SK-N-MC (cell line): ENCODE measurements at regions not wholly inside any gene's neighbourhood (a gene's known extent, or its start where the extent isn't known, plus 50 kb on each side); places are given as distances from the start of the nearest gene placed in this dataset.
"Not testable (repeated sequence)": the region's sequence is repeated elsewhere in the genome, so short reads cannot be mapped to it uniquely, and the experiment has no call there.

Experiments used
- DNase-seq: peaks from one replicate; pipeline ENCODE4 v3.0.0-alpha.2; 2011; ENCODE audit warnings: low read depth, low spot score
- H3K27ac ChIP-seq: fragments of 200-600 bp; sonication (generic); 2 replicates; pipeline ENCODE4 v1.5.1; 2016; ENCODE audit warnings: mixed run types
- H3K36me3 ChIP-seq: fragments of 200-600 bp; sonication (generic); 2 replicates; pipeline ENCODE4 v1.6.1; 2017; ENCODE audit warnings: antibody characterized with exemption, low read length, mixed read lengths; ENCODE audit not compliant: insufficient read depth
- H3K4me3 ChIP-seq: fragments of 200-600 bp; sonication (generic); 2 replicates; pipeline ENCODE4 v1.5.1; 2016
- H3K9ac ChIP-seq: fragments of 200-600 bp; sonication (generic); 2 replicates; pipeline ENCODE4 v1.8.0; 2017; ENCODE audit warnings: mixed run types, mixed read lengths; ENCODE audit not compliant: insufficient read length
- H3K9me3 ChIP-seq: fragments of 200-600 bp; sonication (generic); 2 replicates; pipeline ENCODE4 v1.6.1; 2017; ENCODE audit warnings: low read depth, mild to moderate bottlenecking, antibody characterized with exemption, low read length, moderate library complexity, mixed read lengths
- EZH2 ChIP-seq: fragments of 200-600 bp; sonication (generic); IDR thresholded peaks from one replicate; pipeline ENCODE4 v1.6.1; 2017; ENCODE audit warnings: antibody characterized with exemption
- FOXP2 ChIP-seq: optimal IDR thresholded peaks from 2 replicates; pipeline ENCODE3; 2011; ENCODE audit warnings: mild to moderate bottlenecking, moderate library complexity; ENCODE audit not compliant: insufficient read depth; ENCODE audit errors: extremely low read length, control extremely low read depth
- POLR2AphosphoS5 ChIP-seq: IDR thresholded peaks from 2 replicates; pipeline ENCODE4 v1.6.1; 2012; ENCODE audit warnings: mild to moderate bottlenecking, low read depth, low read length, borderline replicate concordance

- H3K9me3 ChIP-seq = no peaks in the 10 kb centered on the region
- H3K36me3 ChIP-seq = no peaks in the 10 kb centered on the region
- no peak overlapping the region for H3K9ac ChIP-seq
- H3K4me3 ChIP-seq = no peak overlapping the region
- no peak overlapping the region for H3K27ac ChIP-seq
- no peak for TF ChIP-seq FOXP2
- no peak for TF ChIP-seq EZH2
- TF ChIP-seq POLR2AphosphoS5 = no peak
- no peak for DNase-seq
These were observed 104.6 kb upstream of the SGCE start for GRCh38 chr7:94760446-94761100.

GRCh38 chr7:94761451-94761850, 105.5 kb upstream of the SGCE start:
- no peak for DNase-seq
- Histone ChIP-seq H3K36me3 (no peaks in the 10 kb centered on the region), H3K9me3 (no peaks in the 10 kb centered on the region), H3K27ac (no peak overlapping the region), H3K4me3 (no peak overlapping the region), H3K9ac (no peak overlapping the region)
- no peak for TF ChIP-seq EZH2
- TF ChIP-seq FOXP2 = no peak
- TF ChIP-seq POLR2AphosphoS5 = no peak

DNA sequence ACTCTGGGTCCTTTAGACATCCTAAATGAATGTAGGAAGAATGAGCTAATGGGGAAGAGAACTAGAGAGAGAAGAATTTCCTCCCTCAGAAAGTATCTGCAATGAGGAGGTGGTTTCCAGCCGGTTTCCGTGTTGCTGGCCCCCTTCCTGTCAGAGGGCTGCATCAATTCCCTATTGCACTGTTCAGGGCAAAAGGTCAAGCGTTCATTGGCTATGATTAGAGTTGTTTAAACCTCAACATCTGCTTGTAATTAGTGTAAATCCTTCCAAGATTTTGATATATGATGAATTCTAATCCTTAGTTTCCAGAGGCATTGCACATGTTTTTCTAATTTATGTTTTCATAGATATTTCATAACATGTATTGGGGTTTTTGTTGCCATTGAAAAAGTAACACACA, 107.3 kb upstream of the SGCE start:
- Histone ChIP-seq H3K27ac (no peak overlapping the region), H3K9me3 (no peaks in the 10 kb centered on the region), H3K36me3 (no peaks in the 10 kb centered on the region), H3K9ac (no peak overlapping the region), H3K4me3 (0 out of 2 replicates have a peak overlapping the region, but pooled peaks have one; percentile 18)
- no peak for TF ChIP-seq EZH2
- peak; percentile 63 for TF ChIP-seq FOXP2
- peak; percentile 62; the same call in 1 of the 2 replicates for TF ChIP-seq POLR2AphosphoS5
- peak; percentile 67 for DNase-seq

DNA sequence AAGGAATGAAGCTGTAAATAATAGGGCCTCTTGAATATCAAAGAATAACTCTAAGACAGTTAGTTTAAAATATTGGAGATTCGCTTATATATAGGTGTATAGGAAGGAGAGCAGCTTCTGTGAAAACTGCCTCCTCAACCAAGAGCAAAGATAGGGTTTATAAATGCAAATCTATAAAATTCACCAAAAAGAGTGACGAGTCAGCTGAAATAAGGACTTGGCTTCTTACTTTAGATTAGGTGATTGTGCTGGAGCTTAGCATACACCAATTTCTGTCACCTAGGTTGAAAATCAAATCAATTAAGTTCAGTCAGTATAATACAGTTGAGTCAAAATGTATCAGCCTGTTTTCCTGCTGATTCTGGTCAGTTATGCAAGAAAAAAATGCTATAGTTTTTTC, 113.8 kb upstream of the SGCE start:
- DNase-seq = no peak
- no peaks in the 10 kb centered on the region for H3K36me3 ChIP-seq
- no peak overlapping the region for H3K9ac ChIP-seq
- no peak overlapping the region for H3K27ac ChIP-seq
- TF ChIP-seq POLR2AphosphoS5 (no peak), FOXP2 (no peak), EZH2 (no peak)
- no peak overlapping the region for H3K4me3 ChIP-seq
- H3K9me3 ChIP-seq = no peaks in the 10 kb centered on the region

DNA sequence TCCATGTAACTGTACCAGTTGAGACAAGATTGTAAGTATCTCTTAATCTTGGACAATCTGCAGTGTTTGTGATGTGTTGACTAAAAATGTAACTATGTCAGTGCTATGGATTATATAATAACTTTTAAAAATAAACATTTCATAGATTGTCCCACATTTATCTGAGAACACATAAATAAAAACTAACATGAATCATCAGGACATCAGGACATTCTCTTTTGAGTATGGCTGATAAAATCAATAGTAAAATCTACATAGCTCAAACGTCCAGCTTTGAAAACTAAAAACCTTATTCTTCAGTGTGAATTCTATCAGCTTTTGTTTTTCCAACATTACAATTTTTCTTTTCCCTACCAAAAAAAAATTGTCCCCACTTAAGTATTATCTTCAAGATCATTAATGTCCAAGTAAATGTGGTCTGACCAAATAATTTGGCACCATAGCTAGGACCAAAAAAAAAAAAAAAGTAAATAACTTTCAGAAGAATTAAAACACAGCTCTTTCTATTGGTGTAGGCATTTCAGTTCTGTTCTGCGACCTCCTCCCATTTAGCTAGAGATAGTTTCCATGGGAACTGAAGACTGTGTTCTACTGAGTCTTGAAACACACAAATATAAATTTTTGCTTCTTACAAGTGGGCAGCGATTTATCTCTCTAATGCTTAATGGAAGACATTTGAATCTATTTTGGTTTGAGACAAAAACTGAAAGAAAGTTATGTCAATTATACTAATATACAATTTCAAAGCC, 123.0 kb upstream of the SGCE start:
- DNase-seq = no peak
- no peak overlapping the region for H3K9ac ChIP-seq
- H3K36me3 ChIP-seq = no peaks in the 10 kb centered on the region
- H3K27ac ChIP-seq = no peak overlapping the region
- H3K9me3 ChIP-seq = no peaks in the 10 kb centered on the region
- TF ChIP-seq FOXP2 (no peak), POLR2AphosphoS5 (no peak), EZH2 (no peak)
- no peak overlapping the region for H3K4me3 ChIP-seq

DNA sequence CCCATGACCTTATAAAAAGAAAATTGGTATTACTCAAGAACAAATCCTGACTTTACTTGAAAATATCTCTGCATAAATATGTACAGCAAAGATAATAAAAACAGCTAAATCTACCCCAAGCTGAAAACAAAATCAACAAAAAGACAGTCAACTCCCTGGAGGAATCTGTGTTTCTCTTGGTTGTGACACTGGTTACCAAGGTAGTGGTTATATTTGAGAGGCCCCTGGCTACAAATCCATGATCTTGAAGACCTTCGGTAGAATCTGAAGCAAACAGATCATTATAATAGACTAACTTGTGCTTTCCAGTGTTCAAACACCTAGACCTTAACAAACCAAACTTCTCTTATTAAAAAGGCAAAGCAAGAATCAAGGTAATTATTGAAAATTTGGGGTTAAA, 123.9 kb upstream of the SGCE start:
- Histone ChIP-seq H3K36me3 (no peaks in the 10 kb centered on the region), H3K27ac (no peak overlapping the region), H3K4me3 (no peak overlapping the region), H3K9ac (no peak overlapping the region), H3K9me3 (no peaks in the 10 kb centered on the region)
- TF ChIP-seq POLR2AphosphoS5 = no peak
- no peak for TF ChIP-seq FOXP2
- TF ChIP-seq EZH2 = no peak
- no peak for DNase-seq

DNA sequence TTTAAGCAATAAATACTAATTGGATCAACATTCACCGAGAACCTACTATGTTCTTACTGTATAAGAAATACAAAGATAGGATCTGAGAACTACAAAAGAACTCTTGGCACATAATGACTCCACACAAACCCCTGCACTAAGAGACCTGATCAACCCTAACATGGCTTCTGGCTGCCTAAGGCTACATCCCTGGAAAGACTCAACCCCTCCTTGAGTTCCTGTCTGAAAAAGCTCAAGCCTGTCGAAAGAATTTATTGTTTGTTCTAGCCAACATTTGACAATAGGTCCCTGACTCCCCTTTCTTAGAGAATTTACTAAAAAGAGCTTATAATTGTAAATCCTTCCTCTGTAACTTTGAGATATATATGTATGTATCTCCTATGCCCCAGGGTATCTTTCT, 125.3 kb upstream of the SGCE start:
- Histone ChIP-seq H3K9ac (no peak overlapping the region), H3K9me3 (no peaks in the 10 kb centered on the region), H3K36me3 (no peaks in the 10 kb centered on the region), H3K27ac (no peak overlapping the region), H3K4me3 (no peak overlapping the region)
- no peak for DNase-seq
- no peak for TF ChIP-seq EZH2

GRCh38 chr7:94782777-94783176, 124.6 kb upstream of the PPP1R9A start:
- H3K4me3 ChIP-seq = no peak overlapping the region
- TF ChIP-seq POLR2AphosphoS5 (no peak), EZH2 (no peak), FOXP2 (no peak)
- H3K36me3 ChIP-seq = no peaks in the 10 kb centered on the region
- no peak for DNase-seq
- no peak overlapping the region for H3K27ac ChIP-seq
- no peaks in the 10 kb centered on the region for H3K9me3 ChIP-seq
- H3K9ac ChIP-seq = no peak overlapping the region

DNA sequence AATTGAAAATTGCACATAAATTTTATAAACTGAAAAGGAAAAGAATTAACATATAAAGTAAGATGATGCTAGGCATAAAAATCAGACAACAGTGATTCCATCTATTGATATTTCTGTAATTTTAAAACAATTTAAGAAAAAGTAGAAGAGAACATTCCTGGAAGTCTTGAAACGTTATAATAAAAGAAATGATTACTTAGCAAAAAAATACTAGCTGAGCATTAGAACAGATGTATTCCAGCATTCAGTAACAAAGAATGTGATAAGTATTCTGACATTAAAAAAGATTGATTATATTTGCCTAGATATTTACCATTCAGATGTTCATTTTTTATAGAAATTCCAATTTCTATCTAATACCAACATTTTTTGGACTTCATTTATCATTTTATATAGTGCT, 120.1 kb upstream of the PPP1R9A start:
- H3K9ac ChIP-seq = no peak overlapping the region
- no peak for DNase-seq
- no peaks in the 10 kb centered on the region for H3K9me3 ChIP-seq
- H3K4me3 ChIP-seq = no peak overlapping the region
- no peaks in the 10 kb centered on the region for H3K36me3 ChIP-seq
- TF ChIP-seq POLR2AphosphoS5 = no peak
- TF ChIP-seq EZH2 = no peak
- no peak for TF ChIP-seq FOXP2
- H3K27ac ChIP-seq = no peak overlapping the region; the same call in 1 of the 2 replicates

DNA sequence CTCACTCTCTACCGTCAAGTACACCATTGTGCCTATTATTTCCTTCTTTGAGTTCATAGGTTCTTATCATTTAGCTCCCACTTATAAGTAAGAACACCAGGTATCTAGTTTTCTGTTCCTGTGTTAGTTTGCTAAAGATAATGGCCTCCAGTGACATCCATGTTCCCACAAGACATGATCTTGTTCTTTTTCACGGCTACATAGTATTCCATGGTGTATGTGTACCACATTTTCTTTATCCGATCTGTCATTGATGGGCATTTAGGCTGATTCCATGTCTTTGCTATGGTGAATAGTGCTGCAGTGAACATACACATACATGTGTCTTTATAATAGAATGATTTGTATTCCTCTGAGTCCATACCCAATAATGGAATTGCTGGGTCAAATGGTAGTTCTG, 119.0 kb upstream of the PPP1R9A start:
- H3K4me3 ChIP-seq, H3K9ac ChIP-seq, H3K9me3 ChIP-seq, DNase-seq, H3K36me3 ChIP-seq, H3K27ac ChIP-seq: not testable (repeated sequence)
